NCI-H146 (cell line): ENCODE measurements at regions not wholly inside any gene's neighbourhood (a gene's known extent, or its start where the extent isn't known, plus 50 kb on each side); places are given as distances from the start of the nearest gene placed in this dataset.
A peak's percentile ranks its signal among the peaks of the same experiment; 100 is the strongest.
"Not testable (repeated sequence)": the region's sequence is repeated elsewhere in the genome, so short reads cannot be mapped to it uniquely, and the experiment has no call there.

ENCODE experiments used
- DNase-seq: peaks from one replicate; lab custom pipeline; 2025; lab: John Stamatoyannopoulos, UW

GRCh38 chr12:9367828-9368227 is 159.6 kb upstream of the PZP start:
- DNase-seq, result no peak

- no peak for DNase-seq
These were observed 159.0 kb upstream of the PZP start for GRCh38 chr12:9367201-9367600.

GRCh38 chr12:9365296-9365695 is 157.1 kb upstream of the PZP start:
- DNase-seq, result no peak

GRCh38 chr12:9364224-9365176 is 156.3 kb upstream of the PZP start:
- DNase-seq, result no peak

- no peak for DNase-seq
These were observed 154.9 kb upstream of the PZP start for GRCh38 chr12:9363145-9363544.

GRCh38 chr12:9361879-9362326 is 153.7 kb upstream of the PZP start:
- no peak for DNase-seq

- DNase-seq, result not testable (repeated sequence)
These were observed 146.0 kb upstream of the PZP start for GRCh38 chr12:9354009-9354754.

- no peak for DNase-seq
These were observed 142.9 kb upstream of the PZP start for GRCh38 chr12:9351136-9351535.

GRCh38 chr12:9349888-9350885 is 142.0 kb upstream of the PZP start:
- no peak for DNase-seq

- DNase-seq, result no peak
These were observed 140.8 kb upstream of the PZP start for GRCh38 chr12:9348906-9349518.

- DNase-seq, result peak; percentile 19
These were observed 139.3 kb upstream of the PZP start for GRCh38 chr12:9347328-9348127.

- DNase-seq, result no peak
These were observed 138.7 kb upstream of the PZP start for GRCh38 chr12:9346866-9347327.

GRCh38 chr12:9345171-9345570 is 137.0 kb upstream of the PZP start:
- no peak for DNase-seq

GRCh38 chr12:9344541-9344940 is 136.3 kb upstream of the PZP start:
- no peak for DNase-seq

- no peak for DNase-seq
These were observed 135.5 kb upstream of the PZP start for GRCh38 chr12:9343731-9344130.

GRCh38 chr12:9342614-9343353 is 134.6 kb upstream of the PZP start:
- peak; percentile 81 for DNase-seq

- DNase-seq, result no peak
These were observed 133.0 kb upstream of the PZP start for GRCh38 chr12:9341260-9341585.

- DNase-seq, result no peak
These were observed 132.4 kb upstream of the PZP start for GRCh38 chr12:9340422-9341259.

GRCh38 chr12:9337656-9338055 is 129.5 kb upstream of the PZP start:
- DNase-seq, result no peak
